ENCODE measurements at regions not wholly inside any gene's neighbourhood (a gene's known extent, or its start where the extent isn't known, plus 50 kb on each side); places are given as distances from the start of the nearest gene placed in this dataset.

GRCh38 chr5:103498800-103499551 is 63.6 kb downstream of the NUDT12 start:
- ChIA-PET POLR2A (no interaction called here), CTCF (interaction anchor here (3.5 kb wide), 1 partner anchor 13 kb away, joined by 10 read pairs; no protein-coding TSS in a partner anchor)
- no peak for DNase-seq (ENCODE audit: extremely low spot score)
- no peak for TF ChIP-seq CTCF (IDR thresholded peaks at IDR 0.05; ENCODE audit: control extremely low read depth, extremely low read depth, low read depth, missing control alignments)

GRCh38 chr5:103498211-103498610 is 64.4 kb downstream of the NUDT12 start:
- ChIA-PET POLR2A (no interaction called here), CTCF (interaction anchor here (1.3 to 3.5 kb wide), 3 partner anchors 12 to 23 kb away, joined by 5 to 10 read pairs (median 5); no protein-coding TSS in a partner anchor)
- DNase-seq (ENCODE audit: extremely low spot score): no peak
- no peak for TF ChIP-seq CTCF (IDR thresholded peaks at IDR 0.05; ENCODE audit: control extremely low read depth, extremely low read depth, low read depth, missing control alignments)

GRCh38 chr5:103497781-103498180 is 64.8 kb downstream of the NUDT12 start:
- no peak for TF ChIP-seq CTCF (IDR thresholded peaks at IDR 0.05; ENCODE audit: control extremely low read depth, extremely low read depth, low read depth, missing control alignments)
- ChIA-PET CTCF (interaction anchor here (1.3 to 3.5 kb wide), 3 partner anchors 11 to 23 kb away, joined by 5 to 10 read pairs (median 5); no protein-coding TSS in a partner anchor), POLR2A (no interaction called here)
- no peak for DNase-seq (ENCODE audit: extremely low spot score)

GRCh38 chr5:103490030-103490739 is 72.4 kb downstream of the NUDT12 start:
- DNase-seq (ENCODE audit: extremely low spot score): no peak
- ChIA-PET CTCF (interaction anchor here (3.2 kb wide), 1 partner anchor 14 kb away, joined by 12 read pairs; no protein-coding TSS in a partner anchor), POLR2A (no interaction called here)
- TF ChIP-seq CTCF (IDR thresholded peaks at IDR 0.05; ENCODE audit: control extremely low read depth, extremely low read depth, low read depth, missing control alignments): no peak

- DNase-seq (ENCODE audit: extremely low spot score): no peak
- TF ChIP-seq CTCF (IDR thresholded peaks at IDR 0.05; ENCODE audit: control extremely low read depth, extremely low read depth, low read depth, missing control alignments): no peak
- POLR2A ChIA-PET: no interaction called here
- CTCF ChIA-PET: interaction anchor here (3.2 kb wide), 1 partner anchor 14 kb away, joined by 12 read pairs; no protein-coding TSS in a partner anchor
These were observed 73.3 kb downstream of the NUDT12 start for GRCh38 chr5:103489307-103489706.

- ChIA-PET POLR2A (no interaction called here), CTCF (interaction anchor here (1.0 to 3.2 kb wide), 3 partner anchors 12 to 132 kb away, joined by 3 to 12 read pairs (median 3); no protein-coding TSS in a partner anchor)
- TF ChIP-seq CTCF (IDR thresholded peaks at IDR 0.05; ENCODE audit: control extremely low read depth, extremely low read depth, low read depth, missing control alignments): no peak
These were observed 74.6 kb downstream of the NUDT12 start for GRCh38 chr5:103487822-103488493.

More at GRCh38 chr5:103487822-103488493, 74.6 kb downstream of the NUDT12 start:
- DNase-seq (ENCODE audit: extremely low spot score): no peak
